Neural progenitor cell (in vitro differentiated cells): ENCODE measurements at regions not wholly inside any gene's neighbourhood (a gene's known extent, or its start where the extent isn't known, plus 50 kb on each side); places are given as distances from the start of the nearest gene placed in this dataset.
"Not testable (repeated sequence)": the region's sequence is repeated elsewhere in the genome, so short reads cannot be mapped to it uniquely, and the experiment has no call there.

Source experiments
- EZH2 ChIP-seq: fragments of 200-600 bp; sonication (generic); IDR thresholded peaks from 2 replicates; pipeline ENCODE4 v1.6.1; 2017; ENCODE audit warnings: antibody characterized with exemption, mild to moderate bottlenecking, moderate library complexity
- TF ChIP-seq, protein P1 (sequence below): fragments of 200-600 bp; sonication (generic); IDR thresholded peaks from 2 replicates; pipeline ENCODE4 v1.5.1; 2017; ENCODE audit warnings: antibody characterized with exemption, mild to moderate bottlenecking

DNA sequence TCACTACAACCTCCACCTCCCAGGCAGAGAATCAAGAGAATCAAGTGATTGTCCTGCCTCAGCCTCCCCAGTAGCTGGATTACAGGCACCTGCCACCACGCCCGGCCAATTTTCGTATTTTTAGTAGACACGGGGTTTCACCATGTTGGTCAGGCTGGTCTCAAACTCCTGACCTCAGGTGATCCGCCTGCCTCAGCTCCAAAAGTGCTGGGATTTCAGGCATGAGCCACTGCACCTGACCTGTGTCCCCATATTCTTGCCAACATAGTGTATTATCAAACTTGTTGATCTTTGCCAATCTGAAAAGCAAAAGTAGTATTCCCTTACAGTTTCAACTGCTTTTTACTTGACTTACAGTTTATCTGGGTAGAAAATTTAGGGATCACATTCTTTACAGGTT, 101.7 kb downstream of the SPDYE17 start:
- TF ChIP-seq, protein P1, sequence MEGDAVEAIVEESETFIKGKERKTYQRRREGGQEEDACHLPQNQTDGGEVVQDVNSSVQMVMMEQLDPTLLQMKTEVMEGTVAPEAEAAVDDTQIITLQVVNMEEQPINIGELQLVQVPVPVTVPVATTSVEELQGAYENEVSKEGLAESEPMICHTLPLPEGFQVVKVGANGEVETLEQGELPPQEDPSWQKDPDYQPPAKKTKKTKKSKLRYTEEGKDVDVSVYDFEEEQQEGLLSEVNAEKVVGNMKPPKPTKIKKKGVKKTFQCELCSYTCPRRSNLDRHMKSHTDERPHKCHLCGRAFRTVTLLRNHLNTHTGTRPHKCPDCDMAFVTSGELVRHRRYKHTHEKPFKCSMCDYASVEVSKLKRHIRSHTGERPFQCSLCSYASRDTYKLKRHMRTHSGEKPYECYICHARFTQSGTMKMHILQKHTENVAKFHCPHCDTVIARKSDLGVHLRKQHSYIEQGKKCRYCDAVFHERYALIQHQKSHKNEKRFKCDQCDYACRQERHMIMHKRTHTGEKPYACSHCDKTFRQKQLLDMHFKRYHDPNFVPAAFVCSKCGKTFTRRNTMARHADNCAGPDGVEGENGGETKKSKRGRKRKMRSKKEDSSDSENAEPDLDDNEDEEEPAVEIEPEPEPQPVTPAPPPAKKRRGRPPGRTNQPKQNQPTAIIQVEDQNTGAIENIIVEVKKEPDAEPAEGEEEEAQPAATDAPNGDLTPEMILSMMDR = not testable (repeated sequence)
- not testable (repeated sequence) for TF ChIP-seq EZH2
